ENCODE measurements at regions not wholly inside any gene's neighbourhood (a gene's known extent, or its start where the extent isn't known, plus 50 kb on each side); places are given as distances from the start of the nearest gene placed in this dataset.

GRCh38 chr16:17666293-17666692, 195.5 kb upstream of the XYLT1 start (continued):
- TF ChIP-seq ZNF175 (tag by site-specific recombination; IDR thresholded peaks at IDR 0.05): no peak
- no peak for TF ChIP-seq ZNF174 (tag by site-specific recombination; IDR thresholded peaks at IDR 0.05)
- TF ChIP-seq ZBTB7A (tag by site-specific recombination; IDR thresholded peaks at IDR 0.05; ENCODE audit: low read depth): no peak
- no peak for TF ChIP-seq ZNF26 (tag by site-specific recombination; IDR thresholded peaks at IDR 0.05)
- no peak for TF ChIP-seq ZBTB17 (tag by site-specific recombination; IDR thresholded peaks at IDR 0.05)
- TF ChIP-seq SALL2 (tag by site-specific recombination; IDR thresholded peaks at IDR 0.05; ENCODE audit: borderline replicate concordance): no peak
- no peak for TF ChIP-seq ZNF596 (tag by site-specific recombination; IDR thresholded peaks at IDR 0.05)
- TF ChIP-seq GLI4 (tag by site-specific recombination; IDR thresholded peaks at IDR 0.05): no peak
- TF ChIP-seq ZNF302 (tag by site-specific recombination; IDR thresholded peaks at IDR 0.05; ENCODE audit: low read depth): no peak
- TF ChIP-seq ZNF654 (tag by site-specific recombination; IDR thresholded peaks at IDR 0.05; ENCODE audit: low read depth): no peak

DNA sequence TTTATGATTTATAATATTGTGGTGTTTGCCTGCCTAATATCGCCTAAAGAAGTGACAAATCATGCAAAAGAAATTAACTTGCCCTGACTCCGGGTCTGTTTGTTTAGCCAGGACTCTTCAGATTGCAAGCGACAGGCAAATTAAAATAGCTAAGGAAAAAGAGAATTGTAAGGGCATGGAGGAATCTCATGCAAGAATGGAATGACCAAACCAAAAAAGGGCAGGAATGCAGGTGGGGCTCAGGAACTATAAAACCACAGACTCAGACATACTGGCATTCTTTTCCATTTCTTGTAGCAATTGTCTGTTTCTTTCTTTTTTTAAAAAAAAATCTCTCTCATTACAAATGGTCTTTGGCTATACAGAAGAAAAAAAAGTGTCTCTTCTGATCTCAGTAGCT, 188.1 kb upstream of the XYLT1 start:
- Histone ChIP-seq H3K9me3 (ENCODE audit: control insufficient read depth, insufficient read depth, low read depth, low read length) (no peaks in the 10 kb centered on the region), H3K36me3 (ENCODE audit: control insufficient read depth in 2 of 2, insufficient read depth in 1 of 2, low read length in 2 of 2) (no peaks in the 10 kb centered on the region), H3K27ac (ENCODE audit: extremely low read depth, low read depth, low read length) (no peak overlapping the region), H3K4me3 (ENCODE audit: low read depth, low read length) (no peak overlapping the region), H3K4me1 (ENCODE audit: control insufficient read depth, insufficient read depth, low read length) (no peaks in the 10 kb centered on the region)
- CTCF ChIA-PET: no interaction called here
- POLR2A ChIA-PET: no interaction called here
- no peak for TF ChIP-seq SP7 (tag by site-specific recombination; IDR thresholded peaks at IDR 0.05)
- TF ChIP-seq ZNF777 (tag by site-specific recombination; IDR thresholded peaks at IDR 0.05; ENCODE audit: borderline replicate concordance): no peak
- TF ChIP-seq ZNF639 (tag by site-specific recombination; IDR thresholded peaks at IDR 0.05): no peak
- TF ChIP-seq KLF10 (tag by site-specific recombination; IDR thresholded peaks at IDR 0.05): no peak
- no peak for TF ChIP-seq ZNF202 (tag by site-specific recombination; IDR thresholded peaks at IDR 0.05; ENCODE audit: borderline replicate concordance)
- no peak for TF ChIP-seq ZNF426 (tag by site-specific recombination; IDR thresholded peaks at IDR 0.05)
- no peak for TF ChIP-seq WT1 (tag by site-specific recombination; IDR thresholded peaks at IDR 0.05)
- no peak for TF ChIP-seq ZNF785 (tag by site-specific recombination; IDR thresholded peaks at IDR 0.05)
- TF ChIP-seq ZFP3 (tag by site-specific recombination; IDR thresholded peaks at IDR 0.05; ENCODE audit: low read depth): no peak
- TF ChIP-seq, protein P1, sequence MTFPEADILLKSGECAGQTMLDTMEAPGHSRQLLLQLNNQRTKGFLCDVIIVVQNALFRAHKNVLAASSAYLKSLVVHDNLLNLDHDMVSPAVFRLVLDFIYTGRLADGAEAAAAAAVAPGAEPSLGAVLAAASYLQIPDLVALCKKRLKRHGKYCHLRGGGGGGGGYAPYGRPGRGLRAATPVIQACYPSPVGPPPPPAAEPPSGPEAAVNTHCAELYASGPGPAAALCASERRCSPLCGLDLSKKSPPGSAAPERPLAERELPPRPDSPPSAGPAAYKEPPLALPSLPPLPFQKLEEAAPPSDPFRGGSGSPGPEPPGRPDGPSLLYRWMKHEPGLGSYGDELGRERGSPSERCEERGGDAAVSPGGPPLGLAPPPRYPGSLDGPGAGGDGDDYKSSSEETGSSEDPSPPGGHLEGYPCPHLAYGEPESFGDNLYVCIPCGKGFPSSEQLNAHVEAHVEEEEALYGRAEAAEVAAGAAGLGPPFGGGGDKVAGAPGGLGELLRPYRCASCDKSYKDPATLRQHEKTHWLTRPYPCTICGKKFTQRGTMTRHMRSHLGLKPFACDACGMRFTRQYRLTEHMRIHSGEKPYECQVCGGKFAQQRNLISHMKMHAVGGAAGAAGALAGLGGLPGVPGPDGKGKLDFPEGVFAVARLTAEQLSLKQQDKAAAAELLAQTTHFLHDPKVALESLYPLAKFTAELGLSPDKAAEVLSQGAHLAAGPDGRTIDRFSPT (tag by site-specific recombination; IDR thresholded peaks at IDR 0.05): no peak
- TF ChIP-seq ZEB2 (tag by site-specific recombination; IDR thresholded peaks at IDR 0.05): no peak
- TF ChIP-seq TSHZ1 (tag by site-specific recombination; IDR thresholded peaks at IDR 0.05; ENCODE audit: borderline replicate concordance): no peak
- TF ChIP-seq, protein P2, sequence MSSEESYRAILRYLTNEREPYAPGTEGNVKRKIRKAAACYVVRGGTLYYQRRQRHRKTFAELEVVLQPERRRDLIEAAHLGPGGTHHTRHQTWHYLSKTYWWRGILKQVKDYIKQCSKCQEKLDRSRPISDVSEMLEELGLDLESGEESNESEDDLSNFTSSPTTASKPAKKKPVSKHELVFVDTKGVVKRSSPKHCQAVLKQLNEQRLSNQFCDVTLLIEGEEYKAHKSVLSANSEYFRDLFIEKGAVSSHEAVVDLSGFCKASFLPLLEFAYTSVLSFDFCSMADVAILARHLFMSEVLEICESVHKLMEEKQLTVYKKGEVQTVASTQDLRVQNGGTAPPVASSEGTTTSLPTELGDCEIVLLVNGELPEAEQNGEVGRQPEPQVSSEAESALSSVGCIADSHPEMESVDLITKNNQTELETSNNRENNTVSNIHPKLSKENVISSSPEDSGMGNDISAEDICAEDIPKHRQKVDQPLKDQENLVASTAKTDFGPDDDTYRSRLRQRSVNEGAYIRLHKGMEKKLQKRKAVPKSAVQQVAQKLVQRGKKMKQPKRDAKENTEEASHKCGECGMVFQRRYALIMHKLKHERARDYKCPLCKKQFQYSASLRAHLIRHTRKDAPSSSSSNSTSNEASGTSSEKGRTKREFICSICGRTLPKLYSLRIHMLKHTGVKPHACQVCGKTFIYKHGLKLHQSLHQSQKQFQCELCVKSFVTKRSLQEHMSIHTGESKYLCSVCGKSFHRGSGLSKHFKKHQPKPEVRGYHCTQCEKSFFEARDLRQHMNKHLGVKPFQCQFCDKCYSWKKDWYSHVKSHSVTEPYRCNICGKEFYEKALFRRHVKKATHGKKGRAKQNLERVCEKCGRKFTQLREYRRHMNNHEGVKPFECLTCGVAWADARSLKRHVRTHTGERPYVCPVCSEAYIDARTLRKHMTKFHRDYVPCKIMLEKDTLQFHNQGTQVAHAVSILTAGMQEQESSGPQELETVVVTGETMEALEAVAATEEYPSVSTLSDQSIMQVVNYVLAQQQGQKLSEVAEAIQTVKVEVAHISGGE (tag by site-specific recombination; conservative IDR thresholded peaks at IDR 0.05; ENCODE audit: low read depth): no peak
- TF ChIP-seq ZNF174 (tag by site-specific recombination; IDR thresholded peaks at IDR 0.05): no peak
